HG02798 (cell line): ENCODE measurements at regions not wholly inside any gene's neighbourhood (a gene's known extent, or its start where the extent isn't known, plus 50 kb on each side); places are given as distances from the start of the nearest gene placed in this dataset.

Experiments
- ATAC-seq: cut with Tn5 transposase; IDR thresholded peaks from one replicate; pipeline ENCODE4 v1.9.1; 2021; ENCODE audit warnings: mild to moderate bottlenecking; ENCODE audit not compliant: unreplicated experiment, poor library complexity

- ATAC-seq: no peak
These were observed 257.8 kb downstream of the NR2F1-AS1 start for GRCh38 chr5:93322974-93323860.

- ATAC-seq: no peak
These were observed 260.0 kb downstream of the NR2F1-AS1 start for GRCh38 chr5:93320920-93321445.

- ATAC-seq: no peak
These were observed 267.3 kb downstream of the NR2F1-AS1 start for GRCh38 chr5:93313672-93314071.

GRCh38 chr5:93311881-93312280 is 269.1 kb downstream of the NR2F1-AS1 start:
- no peak for ATAC-seq

GRCh38 chr5:93307557-93307956 is 273.5 kb downstream of the NR2F1-AS1 start:
- ATAC-seq: no peak

GRCh38 chr5:93305984-93306383 is 275.0 kb downstream of the NR2F1-AS1 start:
- no peak for ATAC-seq

- ATAC-seq: no peak
These were observed 276.4 kb downstream of the NR2F1-AS1 start for GRCh38 chr5:93304456-93305250.

GRCh38 chr5:93303291-93303691 is 277.7 kb downstream of the NR2F1-AS1 start:
- no peak for ATAC-seq

- no peak for ATAC-seq
These were observed 278.3 kb downstream of the NR2F1-AS1 start for GRCh38 chr5:93302711-93303110.

GRCh38 chr5:93300945-93301344 is 280.1 kb downstream of the NR2F1-AS1 start:
- ATAC-seq: no peak

- no peak for ATAC-seq
These were observed 280.6 kb downstream of the NR2F1-AS1 start for GRCh38 chr5:93300309-93300923.

GRCh38 chr5:93299681-93300308 is 281.2 kb downstream of the NR2F1-AS1 start:
- no peak for ATAC-seq

GRCh38 chr5:93297116-93297515 is 283.9 kb downstream of the NR2F1-AS1 start:
- ATAC-seq: no peak

GRCh38 chr5:93296338-93296737 is 284.7 kb downstream of the NR2F1-AS1 start:
- no peak for ATAC-seq

- ATAC-seq: no peak
These were observed 286.0 kb downstream of the NR2F1-AS1 start for GRCh38 chr5:93294996-93295395.

GRCh38 chr5:93294199-93294598 is 286.8 kb downstream of the NR2F1-AS1 start:
- no peak for ATAC-seq

- no peak for ATAC-seq
These were observed 291.1 kb downstream of the NR2F1-AS1 start for GRCh38 chr5:93289942-93290341.

- no peak for ATAC-seq
These were observed 295.6 kb downstream of the NR2F1-AS1 start for GRCh38 chr5:93285461-93285860.

- no peak for ATAC-seq
These were observed 298.8 kb downstream of the NR2F1-AS1 start for GRCh38 chr5:93281980-93282772.
